Endothelial cell of umbilical vein (primary cell): ENCODE measurements at regions not wholly inside any gene's neighbourhood (a gene's known extent, or its start where the extent isn't known, plus 50 kb on each side); places are given as distances from the start of the nearest gene placed in this dataset.

Source experiments
- BruUV-seq: library from RNA; stranded (reverse); fragments of 400-500 nt; replicated peaks from 2 replicates; lab custom pipeline; 2021; lab: Mats Ljungman, UMichigan
- CTCF ChIA-PET: fragments of 300-600, 350-600 bp; sonication (Branson Sonifier 250); formaldehyde crosslinking; loops from one replicate; lab custom pipeline; 2021; ENCODE audit warnings: antibody characterized with exemption, inconsistent platforms; lab: Charles Lee
- POLR2A ChIA-PET: fragments of 300-600, 350-600 bp; sonication (Branson Sonifier 250); formaldehyde crosslinking; loops from one replicate; lab custom pipeline; 2021; ENCODE audit warnings: antibody characterized with exemption, inconsistent platforms; lab: Charles Lee
- DNase-seq: peaks from one replicate; pipeline ENCODE4 v3.0.0-alpha.2; 2011; ENCODE audit warnings: low read depth, low spot score
- FAIRE-seq: peaks from 2 replicates; lab custom pipeline; 2011; peaks lifted over from hg19 to GRCh38; lab: Jason Lieb, UNC
- H2AFZ ChIP-seq: 2 replicates; pipeline ENCODE4 v1.6.0; 2012; ENCODE audit warnings: low read depth, low read length, control low read depth, inconsistent platforms
- H3K27ac ChIP-seq: 2 replicates; pipeline ENCODE4 v1.5.1; 2011; ENCODE audit warnings: low read depth, mild to moderate bottlenecking, control low read depth, low read length, moderate library complexity; ENCODE audit not compliant: insufficient read depth
- H3K27me3 ChIP-seq, 2 experiments: 2 replicates each; pipeline versions ENCODE4 v1.6.0 to v1.6.1; 2011; ENCODE audit warnings: low read length in 2 of 2, mixed read lengths in 1 of 2; ENCODE audit not compliant: control insufficient read depth in 2 of 2, insufficient read depth in 2 of 2
- H3K36me3 ChIP-seq, 2 experiments: 2 replicates in 1 of 2; 3 replicates in 1 of 2; pipeline ENCODE4 v1.5.1; 2011; ENCODE audit warnings: low read length in 2 of 2, mild to moderate bottlenecking in 1 of 2, moderate library complexity in 1 of 2; ENCODE audit not compliant: control insufficient read depth in 2 of 2, insufficient read depth in 2 of 2; ENCODE audit errors: extremely low read depth in 1 of 2
- H3K4me1 ChIP-seq: 3 replicates; pipeline ENCODE4 v1.5.1; 2011; ENCODE audit warnings: mild to moderate bottlenecking, low read length; ENCODE audit not compliant: control insufficient read depth, insufficient read depth; ENCODE audit errors: extremely low read depth
- H3K4me2 ChIP-seq: 2 replicates; pipeline ENCODE4 v1.6.1; 2011; ENCODE audit warnings: low read length, control low read depth, mixed read lengths; ENCODE audit not compliant: insufficient read depth
- H3K4me3 ChIP-seq, 3 experiments: fragments of 200-600 bp in 1 of 3; sonication (generic), shearing (Covaris generic) in 1 of 3; replicated peaks in 1 of 3; 2 replicates each; pipeline ENCODE4 v1.5.1; 2011 to 2016; ENCODE audit warnings: control low read depth in 3 of 3, low read length in 3 of 3, mild to moderate bottlenecking in 2 of 3, inconsistent platforms in 1 of 3, low read depth in 1 of 3, moderate library complexity in 1 of 3; ENCODE audit not compliant: insufficient read depth in 1 of 3
- H3K79me2 ChIP-seq: 2 replicates; pipeline ENCODE4 v1.6.0; 2012; ENCODE audit warnings: low read length, inconsistent platforms; ENCODE audit not compliant: control insufficient read depth, insufficient read depth
- H3K9ac ChIP-seq: replicated peaks from 2 replicates; pipeline ENCODE3; 2011; ENCODE audit warnings: low read length, control low read depth; ENCODE audit not compliant: insufficient read depth; ENCODE audit errors: extremely low read depth
- H3K9me1 ChIP-seq: replicated peaks from 3 replicates; pipeline ENCODE4 v1.6.0; 2011; ENCODE audit warnings: mild to moderate bottlenecking, low read length; ENCODE audit not compliant: control insufficient read depth, insufficient read depth; ENCODE audit errors: extremely low read depth
- H3K9me3 ChIP-seq: replicated peaks from 2 replicates; pipeline ENCODE4 v1.5.1; 2012; ENCODE audit warnings: low read length, inconsistent platforms; ENCODE audit not compliant: control insufficient read depth, insufficient read depth
- H4K20me1 ChIP-seq: replicated peaks from 2 replicates; pipeline ENCODE3; 2011; ENCODE audit warnings: mild to moderate bottlenecking, low read length; ENCODE audit not compliant: control insufficient read depth, insufficient read depth; ENCODE audit errors: extremely low read depth
- CTCF ChIP-seq, 2 donors: IDR thresholded peaks; 1 replicate in 1 of 2; 2 replicates in 1 of 2; pipeline ENCODE4 v1.5.1; 2011; ENCODE audit warnings: low read length in 2 of 2, mild to moderate bottlenecking in 2 of 2, moderate library complexity in 2 of 2, control low read depth in 1 of 2, inconsistent platforms in 1 of 2, low read depth in 1 of 2; ENCODE audit not compliant: insufficient read depth in 1 of 2; ENCODE audit errors: extremely low read depth in 1 of 2
- EZH2 ChIP-seq: IDR thresholded peaks from 2 replicates; pipeline ENCODE4 v1.6.1; 2012; ENCODE audit warnings: borderline replicate concordance, low read depth, mild to moderate bottlenecking, moderate library complexity, low read length, inconsistent platforms; ENCODE audit not compliant: severe bottlenecking
- FOS ChIP-seq: IDR thresholded peaks from 2 replicates; pipeline ENCODE4 v1.6.1; 2011; ENCODE audit warnings: mild to moderate bottlenecking, low read length, moderate library complexity, borderline replicate concordance; ENCODE audit not compliant: insufficient read depth
- GATA2 ChIP-seq: IDR thresholded peaks from 2 replicates; pipeline ENCODE4 v1.7.0; 2011; ENCODE audit warnings: low read depth, mild to moderate bottlenecking, moderate library complexity, mixed read lengths, low read length; ENCODE audit not compliant: insufficient read length, insufficient read depth
- JUN ChIP-seq: IDR thresholded peaks from 2 replicates; pipeline ENCODE4 v1.6.1; 2011; ENCODE audit warnings: borderline replicate concordance, low read depth; ENCODE audit not compliant: insufficient read length, insufficient read depth
- MAX ChIP-seq: IDR thresholded peaks from 2 replicates; pipeline ENCODE4 v1.6.1; 2011; ENCODE audit not compliant: insufficient read depth, insufficient read length
- MYC ChIP-seq: IDR thresholded peaks from one replicate; pipeline ENCODE4 v1.6.1; 2011; ENCODE audit warnings: mild to moderate bottlenecking, low read depth, low read length
- POLR2A ChIP-seq: IDR thresholded peaks from 2 replicates; pipeline ENCODE4 v1.6.1; 2012; ENCODE audit warnings: low read depth, mild to moderate bottlenecking, control low read depth, low read length
- POLR2AphosphoS5 ChIP-seq: IDR thresholded peaks from 2 replicates; pipeline ENCODE4 v1.6.1; 2012; ENCODE audit warnings: low read depth, mild to moderate bottlenecking, control low read depth, low read length, moderate library complexity; ENCODE audit not compliant: insufficient read depth
- dilution Hi-C: fragments of 300-500 bp; cut with MboI; formaldehyde crosslinking; loops from one replicate; pipeline ENCODE4 v1.15.0; 2019; ENCODE audit warnings: low sequenced_read_pairs; ENCODE audit not compliant: extremely low pct_ligation_motif_present
- intact Hi-C: fragments of 100-400 bp; cut with micrococcal nuclease; formaldehyde crosslinking; loops from one replicate; pipeline ENCODE4 v1.10.0; 2022

GRCh38 chr5:82664732-82665131 is 386.6 kb upstream of the RPS23 start:
- POLR2A ChIA-PET = interaction anchor here (1.0 kb wide), 1 partner anchor 14 kb away, joined by 3 read pairs; no protein-coding TSS in a partner anchor
- no TSS peak for BruUV-seq
- no peaks in the 10 kb centered on the region for H3K4me1 ChIP-seq
- CTCF ChIA-PET = no interaction called here
- intact Hi-C loops = no loop called here
- no peak overlapping the region for H3K4me3 ChIP-seq
- no peaks in the 10 kb centered on the region for H3K36me3 ChIP-seq
- no peaks in the 10 kb centered on the region for H4K20me1 ChIP-seq
- no peak overlapping the region for H3K4me2 ChIP-seq
- H3K9ac ChIP-seq = no peak overlapping the region
- H3K27me3 ChIP-seq = peaks cover 0 to 2% of the 10 kb centered on the region in 2 experiments
- no peaks in the 10 kb centered on the region for H3K9me3 ChIP-seq
- no peak overlapping the region for H3K27ac ChIP-seq
- dilution Hi-C loops = no loop called here
- no peak overlapping the region for H2AFZ ChIP-seq
- no peaks in the 10 kb centered on the region for H3K79me2 ChIP-seq
- no peak for FAIRE-seq
- no peak for DNase-seq
- no peaks in the 10 kb centered on the region for H3K9me1 ChIP-seq
- TF ChIP-seq CTCF (IDR thresholded peaks at IDR 0.05; ENCODE audit: extremely low read depth in 1 of 2, insufficient read depth in 1 of 2, low read depth in 1 of 2, low read length in 2 of 2) (no peak), POLR2A (no peak), MYC (no peak), JUN (no peak), FOS (no peak), MAX (no peak), GATA2 (no peak), POLR2AphosphoS5 (no peak), EZH2 (no peak)
